ENCODE measurements at regions not wholly inside any gene's neighbourhood (a gene's known extent, or its start where the extent isn't known, plus 50 kb on each side); places are given as distances from the start of the nearest gene placed in this dataset.

DNA sequence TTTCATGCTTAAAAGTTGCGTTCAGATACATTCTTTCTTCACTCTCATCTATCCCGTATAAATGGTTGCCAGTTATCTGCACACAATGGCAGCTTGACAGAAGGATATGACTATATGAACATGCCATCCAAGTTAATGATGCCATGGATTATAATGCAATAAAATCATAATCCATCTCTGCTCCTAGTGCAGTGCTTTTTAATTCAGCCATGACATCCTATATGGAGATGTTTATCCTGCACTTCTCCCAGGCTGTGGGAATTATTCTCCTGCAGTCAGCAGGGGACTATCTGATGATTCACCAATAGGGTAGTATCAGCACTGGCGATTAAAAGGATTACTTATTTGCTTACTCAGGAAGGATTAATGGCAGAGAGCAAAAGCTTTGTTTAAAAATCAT lies 273.8 kb downstream of the SAMD5 start:
- TF ChIP-seq, protein P1, sequence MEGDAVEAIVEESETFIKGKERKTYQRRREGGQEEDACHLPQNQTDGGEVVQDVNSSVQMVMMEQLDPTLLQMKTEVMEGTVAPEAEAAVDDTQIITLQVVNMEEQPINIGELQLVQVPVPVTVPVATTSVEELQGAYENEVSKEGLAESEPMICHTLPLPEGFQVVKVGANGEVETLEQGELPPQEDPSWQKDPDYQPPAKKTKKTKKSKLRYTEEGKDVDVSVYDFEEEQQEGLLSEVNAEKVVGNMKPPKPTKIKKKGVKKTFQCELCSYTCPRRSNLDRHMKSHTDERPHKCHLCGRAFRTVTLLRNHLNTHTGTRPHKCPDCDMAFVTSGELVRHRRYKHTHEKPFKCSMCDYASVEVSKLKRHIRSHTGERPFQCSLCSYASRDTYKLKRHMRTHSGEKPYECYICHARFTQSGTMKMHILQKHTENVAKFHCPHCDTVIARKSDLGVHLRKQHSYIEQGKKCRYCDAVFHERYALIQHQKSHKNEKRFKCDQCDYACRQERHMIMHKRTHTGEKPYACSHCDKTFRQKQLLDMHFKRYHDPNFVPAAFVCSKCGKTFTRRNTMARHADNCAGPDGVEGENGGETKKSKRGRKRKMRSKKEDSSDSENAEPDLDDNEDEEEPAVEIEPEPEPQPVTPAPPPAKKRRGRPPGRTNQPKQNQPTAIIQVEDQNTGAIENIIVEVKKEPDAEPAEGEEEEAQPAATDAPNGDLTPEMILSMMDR (conservative IDR thresholded peaks at IDR 0.05 in 1 of 2, IDR thresholded peaks at IDR 0.05 in 1 of 2; ENCODE audit: extremely low read depth in 1 of 2, insufficient read depth in 1 of 2, low read depth in 1 of 2, low read length in 2 of 2): no peak
- TF ChIP-seq EZH2 (IDR thresholded peaks at IDR 0.05; ENCODE audit: borderline replicate concordance, low read length): no peak

Measured in mammary epithelial cell (primary cell).